UCSD-AML1 (cell line): ENCODE measurements at regions not wholly inside any gene's neighbourhood (a gene's known extent, or its start where the extent isn't known, plus 50 kb on each side); places are given as distances from the start of the nearest gene placed in this dataset.

Experiments used
- DNase-seq: peaks from one replicate; lab custom pipeline; 2025; ENCODE audit not compliant: unreplicated experiment; lab: John Stamatoyannopoulos, UW

DNA sequence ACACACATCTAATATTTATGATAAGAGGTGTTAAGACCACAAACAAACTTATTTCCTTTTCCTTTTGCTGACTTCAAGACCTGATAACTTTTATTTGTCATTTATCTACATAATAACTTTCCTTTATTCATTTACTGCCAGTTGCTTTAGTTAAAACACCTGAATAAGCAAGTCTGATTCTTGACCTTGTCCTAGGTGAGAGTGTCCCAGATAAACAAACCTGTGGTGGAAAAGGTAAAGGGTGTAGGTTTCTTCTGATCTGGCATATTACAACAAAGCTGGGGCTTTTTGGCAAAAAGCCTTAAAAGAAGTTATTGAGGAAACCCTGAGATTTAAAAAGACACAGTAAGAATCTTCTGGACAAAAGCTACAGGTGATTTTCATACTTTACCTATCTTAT lies 191.5 kb downstream of the ZBBX start:
- no peak for DNase-seq

DNA sequence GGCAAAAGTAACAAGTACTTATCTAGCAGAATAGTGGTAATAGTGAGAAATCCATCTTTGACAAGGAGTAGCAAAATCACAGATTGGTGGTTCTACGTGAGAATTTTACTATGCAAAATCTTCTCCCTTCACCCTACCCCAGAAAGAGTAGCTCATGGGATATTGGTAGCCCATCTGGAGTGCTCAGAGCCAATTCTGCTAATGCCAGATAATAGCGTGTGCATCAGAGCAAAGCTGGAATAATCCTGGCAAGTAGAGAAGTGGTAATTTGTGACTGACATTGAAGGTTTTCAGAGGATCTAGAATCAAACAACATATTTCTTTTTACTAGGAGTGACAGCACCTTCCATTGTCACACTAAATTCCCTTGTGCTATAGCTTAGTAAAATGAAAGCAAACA lies 192.9 kb downstream of the ZBBX start:
- no peak for DNase-seq

DNA sequence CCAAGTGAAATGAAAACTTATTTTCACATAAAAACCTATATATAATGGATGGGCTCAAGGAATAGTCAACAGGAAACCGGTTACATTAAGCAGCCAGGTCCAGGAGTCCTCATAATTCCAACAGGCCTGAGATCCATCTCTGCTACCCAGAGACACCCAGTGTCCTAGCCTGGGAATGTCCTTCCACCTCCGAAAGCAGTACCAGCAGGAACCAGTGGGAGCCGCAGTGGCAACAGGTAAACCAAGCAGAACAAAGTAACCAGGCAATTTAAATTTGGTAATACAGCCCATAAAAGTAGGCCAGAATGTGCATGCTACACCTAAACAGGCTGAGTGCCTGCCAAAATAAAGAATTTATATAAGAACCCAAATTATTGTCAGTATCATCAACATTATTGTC lies 195.6 kb downstream of the ZBBX start:
- DNase-seq, result no peak

DNA sequence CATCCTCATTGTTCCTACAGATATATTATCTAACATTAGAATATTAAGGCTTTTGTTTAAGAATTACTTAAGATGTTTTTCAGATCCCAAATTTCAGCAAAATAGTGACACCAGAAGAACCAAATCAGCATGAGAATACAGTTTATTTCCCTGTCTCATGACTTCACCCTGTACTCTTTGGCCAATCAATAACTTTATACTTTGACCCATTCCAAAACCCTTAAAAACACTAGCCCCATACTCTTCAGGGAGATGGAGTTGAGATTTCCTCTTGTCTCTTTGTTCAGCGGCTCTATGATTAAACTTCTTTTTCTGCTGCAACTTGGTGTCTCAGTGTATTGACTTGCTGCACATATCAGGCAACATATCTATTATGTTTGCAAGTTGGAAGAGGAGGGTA lies 207.7 kb downstream of the ZBBX start:
- DNase-seq, result no peak

DNA sequence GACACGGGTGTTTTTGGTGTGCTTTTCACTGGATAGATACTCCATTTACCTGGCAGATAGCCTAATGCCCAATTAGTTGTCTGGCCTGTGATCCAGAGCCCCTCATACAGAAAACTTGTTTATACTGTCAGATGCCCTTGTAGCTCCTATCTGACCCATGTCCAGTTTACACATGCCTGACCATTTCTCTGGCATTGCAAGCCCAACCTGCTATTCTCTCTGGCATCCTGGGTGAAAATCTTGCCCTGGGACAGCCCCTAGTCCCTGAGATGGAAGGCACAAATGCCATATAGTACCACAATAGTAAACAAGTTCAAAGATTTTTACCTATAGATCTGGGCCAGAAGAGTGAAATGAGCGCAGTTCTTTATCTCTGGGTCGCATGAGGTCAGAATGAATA lies 212.6 kb downstream of the ZBBX start:
- no peak for DNase-seq

DNA sequence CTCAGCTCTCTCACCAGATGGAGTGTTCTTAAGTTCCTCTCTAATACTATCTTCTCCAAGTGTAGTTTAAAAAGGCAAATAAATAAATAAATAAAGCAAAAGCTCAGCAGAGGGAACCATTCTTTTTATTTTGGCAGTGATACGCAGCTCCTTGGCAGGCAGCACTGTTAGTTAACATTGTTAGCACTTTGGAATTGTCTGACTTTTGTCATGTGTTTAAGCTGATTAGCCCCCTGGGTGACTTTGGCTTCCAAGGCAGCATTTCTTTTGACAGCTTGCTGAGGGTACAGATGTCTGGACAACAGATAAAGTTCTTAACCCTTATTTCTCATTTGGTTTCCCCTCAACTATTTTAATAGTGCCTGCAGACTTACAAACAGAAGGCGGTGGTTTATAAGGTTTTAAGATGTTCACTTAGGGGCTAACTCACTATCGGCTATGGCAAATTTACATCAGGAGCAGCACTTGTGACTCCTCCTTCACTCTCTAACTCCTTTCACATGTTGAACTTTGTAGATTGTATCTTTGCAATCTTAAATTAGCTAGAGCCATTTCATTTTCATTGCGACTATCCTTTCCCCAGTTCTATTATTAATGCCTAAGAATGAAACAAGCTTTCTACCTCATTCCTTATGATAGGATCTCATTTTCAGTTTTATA lies 213.4 kb downstream of the ZBBX start:
- DNase-seq, result no peak

DNA sequence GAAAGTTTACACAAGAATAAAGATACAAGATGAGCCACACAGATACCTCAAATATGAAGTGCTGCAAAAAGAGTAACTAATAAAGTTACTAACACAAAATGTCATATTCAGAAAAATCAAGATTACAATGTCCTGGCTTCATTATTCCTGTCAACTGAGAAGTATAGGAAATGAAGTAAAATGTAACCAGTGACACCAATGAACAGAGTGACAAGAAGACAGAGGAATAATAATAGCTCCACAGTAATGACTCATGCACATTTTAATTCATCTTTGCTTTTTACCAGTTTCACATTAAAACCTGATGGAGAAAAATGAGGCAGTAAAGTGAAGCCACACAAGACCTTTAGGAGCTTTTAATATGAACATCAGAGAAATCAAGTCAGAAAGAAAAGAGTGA lies 214.1 kb downstream of the ZBBX start:
- no peak for DNase-seq

DNA sequence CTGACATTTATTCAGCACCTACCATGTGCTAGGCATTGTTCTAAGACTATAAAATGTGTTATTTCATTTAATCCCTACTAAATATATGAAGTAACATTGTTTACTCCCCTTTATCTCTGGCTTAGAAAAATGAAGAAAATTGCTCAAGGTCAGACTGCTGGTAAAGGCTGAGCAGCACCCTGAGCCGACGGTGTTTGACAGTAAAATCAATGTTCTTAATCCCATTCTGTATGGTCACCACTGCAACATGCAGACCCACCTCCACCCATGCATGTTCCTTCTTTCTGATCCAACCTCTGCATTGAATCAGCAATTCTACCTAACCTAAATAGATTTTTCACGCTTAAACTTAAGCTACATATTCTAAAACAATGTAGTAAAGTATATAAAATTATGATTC lies 216.5 kb downstream of the ZBBX start:
- no peak for DNase-seq

DNA sequence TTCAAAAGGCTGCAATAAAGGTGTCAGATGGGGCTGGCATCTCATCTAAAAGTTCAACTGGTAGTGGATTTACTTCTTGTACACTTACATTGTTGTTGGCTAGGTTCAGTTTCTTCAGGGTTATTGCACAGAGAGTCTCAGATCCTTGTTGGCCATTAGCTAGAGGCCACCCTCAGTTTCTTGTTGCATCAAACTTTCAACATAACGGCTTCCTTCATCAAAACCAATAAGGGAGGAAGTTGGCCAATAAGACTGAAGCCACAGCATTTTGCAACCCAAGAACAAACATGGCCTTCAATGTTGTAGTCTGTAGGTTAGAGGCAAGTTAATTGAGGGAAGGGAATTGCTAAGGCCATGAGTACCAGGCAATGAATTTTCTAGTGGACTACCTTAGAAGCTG lies 218.0 kb downstream of the ZBBX start:
- no peak for DNase-seq

DNA sequence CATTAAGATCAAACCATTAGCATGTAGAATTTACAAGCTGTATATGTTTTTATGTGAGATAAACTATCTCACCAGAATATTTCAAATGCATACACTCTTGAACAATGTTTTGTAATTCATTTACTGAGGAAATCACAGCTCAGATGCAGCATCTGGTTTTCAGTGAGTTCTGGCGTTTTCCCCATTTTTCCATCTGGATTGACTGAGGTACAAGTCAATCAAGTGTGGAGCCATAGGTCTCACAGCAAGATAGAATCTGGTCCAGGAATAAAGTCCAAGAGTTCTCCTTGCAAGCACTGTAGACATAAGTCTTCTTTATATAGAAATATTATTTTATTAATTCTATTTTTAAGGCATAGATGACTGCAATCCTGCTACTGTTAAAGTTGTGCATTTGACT lies 219.3 kb downstream of the ZBBX start:
- no peak for DNase-seq

DNA sequence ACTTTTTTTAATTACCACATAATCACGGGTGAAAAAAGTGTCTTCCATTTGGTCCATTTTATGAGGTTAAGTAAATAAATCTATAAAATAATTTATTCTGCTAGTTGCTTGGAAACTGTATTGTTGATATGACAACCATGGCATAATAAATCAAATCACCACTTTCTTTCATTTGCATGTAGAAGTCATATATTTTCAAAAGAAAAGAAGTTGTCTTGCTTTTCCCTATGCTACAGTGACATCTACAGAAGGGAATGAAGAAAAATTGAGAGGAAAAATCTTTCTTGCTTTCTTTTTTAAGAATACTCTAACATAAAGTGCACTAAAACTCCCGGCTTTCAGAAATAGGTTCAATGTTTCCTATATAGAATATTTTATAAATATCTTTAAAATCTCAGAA lies 228.5 kb downstream of the ZBBX start:
- DNase-seq, result no peak

DNA sequence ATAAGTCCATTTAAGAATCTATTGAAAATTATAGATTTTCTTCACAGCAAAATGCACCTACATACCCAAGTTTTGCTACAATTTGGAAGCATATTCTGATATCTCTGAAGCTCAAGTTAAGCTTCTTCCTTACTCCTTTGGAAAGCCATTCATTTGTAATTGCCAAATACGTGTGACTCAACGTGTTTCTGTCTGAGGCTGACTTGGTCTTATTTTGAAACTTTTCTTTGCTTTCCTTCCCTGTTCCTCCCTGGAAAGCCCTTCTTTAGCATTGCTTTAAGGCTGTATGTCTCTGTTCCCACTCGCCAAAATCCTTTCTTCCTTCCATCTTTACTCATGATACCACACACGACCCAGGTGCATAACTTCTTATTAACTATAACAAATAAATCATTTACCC lies 232.0 kb downstream of the ZBBX start:
- DNase-seq, result no peak

DNA sequence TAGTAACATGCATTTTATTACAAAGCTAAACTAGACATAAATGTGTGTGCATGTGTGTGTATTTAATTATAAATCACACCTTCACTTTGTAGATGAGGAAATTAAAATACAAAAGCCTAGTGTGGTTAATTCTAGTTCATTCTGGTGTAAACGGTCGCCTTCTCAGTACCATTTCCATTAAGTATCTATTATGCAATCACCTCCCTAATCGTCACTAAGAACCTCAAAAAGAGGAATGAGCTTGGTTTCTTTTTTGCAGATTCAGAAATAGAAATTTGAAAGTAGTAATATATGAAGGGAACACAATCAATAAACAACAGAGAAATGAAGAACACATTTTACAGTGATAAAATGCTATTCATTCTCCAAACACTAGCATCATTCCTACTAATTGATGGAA lies 233.2 kb downstream of the ZBBX start:
- no peak for DNase-seq

DNA sequence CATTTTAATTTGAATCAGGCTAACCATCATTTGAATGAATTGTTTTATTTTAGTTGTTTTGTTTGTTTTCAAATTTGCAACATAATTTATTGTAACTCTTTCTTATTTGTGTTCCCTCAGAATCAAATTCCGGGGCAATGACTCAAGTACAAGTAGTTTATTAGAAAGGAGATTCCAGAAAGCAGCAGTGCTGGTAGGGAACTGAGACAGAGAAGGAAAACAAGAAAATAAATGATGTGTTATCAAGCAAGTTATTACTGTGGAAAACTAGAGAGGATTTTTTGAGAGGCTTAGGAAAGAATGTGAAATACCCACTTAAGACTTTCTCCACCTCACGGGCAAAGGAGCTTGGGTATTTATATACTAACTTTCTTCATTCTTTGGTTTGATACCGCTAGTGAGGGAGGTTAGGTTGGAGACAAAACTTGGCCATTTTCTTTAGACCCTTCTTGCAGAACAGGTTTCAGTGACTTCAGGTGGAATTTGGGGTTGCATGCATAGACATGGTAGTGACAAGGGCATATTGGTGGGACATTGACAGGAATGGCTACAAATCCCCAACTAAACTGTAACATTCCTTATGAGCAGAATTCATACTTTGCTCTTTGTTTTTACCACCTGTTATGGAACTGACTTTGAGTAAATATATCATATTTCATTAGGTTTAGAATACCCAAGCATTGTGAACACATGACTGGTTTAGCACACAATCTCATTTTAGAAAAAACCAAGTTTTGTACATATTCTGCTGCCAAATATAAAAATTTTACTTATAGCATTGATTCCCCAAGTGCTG lies 254.3 kb downstream of the ZBBX start:
- no peak for DNase-seq

DNA sequence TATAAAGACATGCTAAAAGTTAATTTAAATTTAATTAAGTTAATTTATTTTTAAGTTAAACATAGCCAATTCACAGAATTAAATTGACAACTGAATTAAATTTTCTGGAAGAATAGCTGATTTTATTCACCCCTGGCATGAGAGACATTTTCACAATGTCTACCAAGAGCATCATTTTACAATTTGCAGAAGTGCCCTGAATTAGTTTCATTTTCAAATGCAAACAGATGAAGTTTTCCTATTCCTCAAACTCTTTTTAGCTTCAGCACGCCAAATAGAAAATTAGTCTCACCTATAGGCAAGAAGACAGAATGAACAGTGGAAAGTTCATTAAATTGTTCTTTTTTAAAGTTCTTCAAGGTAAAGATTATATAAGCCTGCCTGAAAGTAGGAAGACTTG lies 259.3 kb downstream of the ZBBX start:
- DNase-seq, result no peak

DNA sequence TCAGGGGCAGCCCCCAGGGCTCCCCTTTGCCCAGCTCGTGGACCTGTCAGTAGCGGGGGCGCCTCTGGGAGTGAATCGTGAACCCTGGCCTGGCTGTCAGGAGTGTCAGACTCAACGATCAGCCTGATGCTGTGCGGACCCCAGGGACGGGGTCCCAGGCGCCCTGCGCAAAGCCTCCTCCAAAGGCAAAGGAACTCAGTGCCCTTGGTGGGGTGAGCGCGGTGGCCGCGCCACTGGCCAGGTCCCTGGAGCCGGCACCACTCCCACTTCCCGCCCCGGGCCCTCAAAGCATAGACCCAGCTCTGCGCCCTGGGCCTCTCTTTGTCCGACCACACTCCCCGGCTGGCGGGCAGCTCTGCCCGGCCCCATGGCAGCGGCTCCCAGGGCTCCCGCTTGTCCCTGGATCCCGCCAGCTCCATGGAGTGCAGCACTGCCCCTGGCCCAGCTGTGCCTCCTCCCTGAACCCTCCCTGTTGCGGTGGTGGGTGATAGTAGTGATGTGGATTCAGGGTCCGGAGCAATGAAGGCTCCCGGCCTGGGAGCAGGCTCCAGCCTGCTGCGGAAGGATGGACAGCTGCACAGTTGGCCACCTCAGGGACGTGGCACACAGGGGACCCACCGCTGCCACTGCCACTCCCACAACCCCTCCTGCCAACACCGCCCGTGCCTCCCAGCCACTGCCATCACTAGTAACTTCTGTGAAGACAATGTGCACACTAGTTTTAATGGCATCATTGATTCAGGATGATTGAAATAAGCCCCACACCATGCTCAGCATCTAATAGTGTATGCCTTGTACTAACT lies 263.8 kb downstream of the ZBBX start:
- DNase-seq, result no peak

DNA sequence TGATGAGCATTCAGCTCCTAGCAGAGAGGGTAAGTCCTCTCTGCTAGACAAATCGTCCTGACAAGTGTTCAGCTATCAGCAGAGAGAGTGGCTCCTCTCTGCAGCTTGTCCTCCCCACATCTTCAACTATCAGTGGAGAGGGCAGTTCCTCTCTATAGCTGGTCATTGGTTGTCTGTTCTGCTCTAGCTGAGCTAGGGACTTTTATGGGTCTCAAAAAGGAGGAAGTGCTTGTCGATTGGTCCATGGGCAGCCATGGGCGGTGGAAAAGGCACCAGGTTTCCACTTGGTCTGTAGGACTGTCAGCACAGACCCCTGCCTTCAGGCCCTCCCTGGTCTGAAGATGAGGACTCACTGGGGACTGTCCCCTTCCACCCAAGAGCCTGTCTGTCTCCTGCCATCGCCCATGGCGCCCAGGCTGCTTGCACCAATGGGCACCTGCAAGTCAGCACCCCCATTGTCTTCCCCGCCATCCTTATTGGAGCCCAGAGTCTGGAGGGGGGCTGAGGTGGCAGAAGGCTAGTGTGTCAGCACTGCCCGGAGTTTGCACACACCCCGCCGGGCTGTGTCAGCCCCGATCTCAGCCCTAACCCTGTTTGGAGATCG lies 264.7 kb downstream of the ZBBX start:
- DNase-seq, result no peak

DNA sequence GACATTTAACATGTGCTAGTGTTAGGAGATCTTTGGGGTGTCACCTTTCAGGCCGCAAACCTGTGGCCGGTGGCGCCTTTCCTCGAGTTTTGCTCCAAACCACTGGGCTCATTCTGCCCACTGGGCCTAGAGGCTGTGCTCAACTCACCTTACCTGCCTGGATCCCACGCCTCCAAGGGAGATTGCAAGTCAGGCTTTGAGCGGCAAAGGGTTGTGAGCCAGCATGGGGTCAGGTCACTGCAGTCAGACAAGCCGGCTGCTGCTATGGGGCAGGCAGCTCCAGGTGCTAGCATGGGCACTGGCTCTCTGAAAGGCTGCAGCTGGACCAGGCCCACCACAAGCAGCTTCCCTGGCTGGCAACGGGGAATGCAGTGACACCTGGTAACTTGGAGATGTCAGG lies 265.5 kb downstream of the ZBBX start:
- no peak for DNase-seq

DNA sequence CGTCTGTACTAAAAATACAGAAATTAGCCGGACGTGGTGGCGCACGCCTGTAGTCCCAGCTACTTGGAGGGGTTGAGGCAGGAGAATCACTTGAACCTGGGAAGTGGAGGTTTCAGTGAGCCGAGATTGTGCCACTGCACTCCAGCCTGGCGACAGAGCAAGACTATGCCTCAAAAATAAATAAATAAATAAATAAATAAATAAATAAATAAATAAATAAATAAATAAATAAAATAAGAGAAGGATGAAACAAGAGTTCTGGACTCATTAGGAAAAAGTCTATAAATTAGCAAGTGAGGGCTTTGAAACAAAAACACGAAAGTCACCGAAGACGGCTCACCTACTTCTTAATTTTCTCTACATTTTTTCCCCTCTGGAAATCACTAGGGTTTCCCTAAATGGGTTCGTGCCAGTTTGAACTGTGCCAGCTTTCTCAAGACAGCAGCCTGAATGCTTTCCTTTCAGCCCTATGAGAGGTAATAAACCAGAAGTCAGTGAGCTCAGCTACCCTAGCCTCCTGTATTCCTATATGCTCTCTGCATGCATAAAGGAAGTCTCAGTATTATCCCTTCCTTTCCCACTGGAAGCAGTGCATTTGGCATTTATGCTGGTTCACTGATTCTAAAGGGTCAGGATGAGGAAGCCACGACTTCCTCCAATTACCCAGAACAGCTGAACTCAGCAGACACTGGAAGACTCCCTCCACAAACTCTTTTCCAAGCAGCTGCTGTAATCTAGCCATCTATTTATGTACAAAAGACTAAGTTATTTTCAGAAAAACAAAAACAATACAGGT lies 266.9 kb downstream of the ZBBX start:
- no peak for DNase-seq

DNA sequence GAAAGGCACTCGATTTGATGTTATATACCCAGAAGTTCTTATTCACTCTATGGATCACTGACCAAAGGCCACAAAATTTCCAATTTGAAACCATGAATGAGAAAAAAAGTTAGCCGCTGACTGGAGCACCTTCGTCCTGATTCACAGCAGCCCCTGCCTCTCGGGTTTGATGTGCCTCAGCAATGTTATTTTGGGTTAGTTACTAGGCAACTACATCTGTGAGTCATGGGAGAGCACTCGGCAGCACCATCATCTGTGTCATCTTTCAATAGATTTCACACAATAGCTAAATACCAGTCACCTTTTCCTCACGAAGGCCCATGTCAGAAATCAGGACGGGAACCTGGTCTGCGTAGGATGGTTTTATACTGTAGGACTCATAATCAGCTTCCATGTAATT lies 269.2 kb downstream of the ZBBX start:
- DNase-seq, result peak; percentile 4

DNA sequence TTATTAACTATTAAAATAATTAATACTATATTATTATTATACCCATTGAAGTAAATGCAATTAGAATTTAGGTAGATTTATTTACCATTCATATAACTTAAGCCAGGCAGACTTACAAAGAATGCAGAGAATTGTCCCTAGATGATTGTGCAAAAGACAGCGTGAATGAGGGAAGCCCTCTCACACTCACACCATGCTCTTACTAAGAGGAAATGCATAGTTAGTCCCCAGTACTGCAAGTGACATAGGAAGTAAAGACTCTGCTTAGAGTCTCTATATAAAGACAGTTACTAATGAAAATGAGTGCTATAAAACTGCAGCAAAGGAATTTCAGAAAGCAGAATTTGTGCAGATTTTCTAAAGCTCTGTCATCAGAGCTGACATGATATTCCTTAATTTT lies 270.4 kb downstream of the ZBBX start:
- no peak for DNase-seq
